Activated CD4-positive, alpha-beta T cell treated with anti-CD3 and anti-CD28 coated beads, Interleukin-2, amount 50 U/mL, for 48 hours (primary cell): ENCODE measurements at regions not wholly inside any gene's neighbourhood (a gene's known extent, or its start where the extent isn't known, plus 50 kb on each side); places are given as distances from the start of the nearest gene placed in this dataset.

Source experiments
- DNase-seq, 2 experiments: peaks; one replicate each; pipeline ENCODE4 v3.0.0-alpha.2; 2020

GRCh38 chr5:35477911-35478310 lies 139.8 kb upstream of the SPEF2 start:
- no peak for DNase-seq

- no peak for DNase-seq
These were observed 140.3 kb upstream of the SPEF2 start for GRCh38 chr5:35477321-35477720.

- no peak for DNase-seq
These were observed 140.9 kb upstream of the SPEF2 start for GRCh38 chr5:35476797-35477196.

GRCh38 chr5:35476036-35476435 lies 141.6 kb upstream of the SPEF2 start:
- no peak for DNase-seq

- no peak for DNase-seq
These were observed 144.1 kb upstream of the SPEF2 start for GRCh38 chr5:35473589-35473988.

- DNase-seq: no peak
These were observed 146.8 kb upstream of the SPEF2 start for GRCh38 chr5:35470866-35471265.

- DNase-seq: no peak
These were observed 148.9 kb upstream of the SPEF2 start for GRCh38 chr5:35468811-35469210.

- no peak for DNase-seq
These were observed 150.9 kb upstream of the SPEF2 start for GRCh38 chr5:35466746-35467145.

GRCh38 chr5:35464757-35465156 lies 152.9 kb upstream of the SPEF2 start:
- DNase-seq: no peak

GRCh38 chr5:35461530-35461929 lies 156.1 kb upstream of the SPEF2 start:
- DNase-seq: no peak

GRCh38 chr5:35458824-35459207 lies 158.8 kb upstream of the SPEF2 start:
- no peak for DNase-seq

- DNase-seq: no peak
These were observed 159.5 kb upstream of the SPEF2 start for GRCh38 chr5:35457912-35458823.

- DNase-seq: no peak
These were observed 161.2 kb upstream of the SPEF2 start for GRCh38 chr5:35456506-35456905.

GRCh38 chr5:35454011-35454525 lies 163.6 kb upstream of the SPEF2 start:
- no peak for DNase-seq

- DNase-seq: no peak
These were observed 173.7 kb upstream of the SPEF2 start for GRCh38 chr5:35443803-35444595.

- no peak for DNase-seq
These were observed 174.6 kb upstream of the SPEF2 start for GRCh38 chr5:35442885-35443639.

- DNase-seq: no peak
These were observed 177.3 kb upstream of the SPEF2 start for GRCh38 chr5:35440409-35440808.

- DNase-seq: no peak
These were observed 178.9 kb upstream of the SPEF2 start for GRCh38 chr5:35438786-35439185.

GRCh38 chr5:35438288-35438687 lies 179.4 kb upstream of the SPEF2 start:
- DNase-seq: no peak

- DNase-seq: no peak
These were observed 181.1 kb upstream of the SPEF2 start for GRCh38 chr5:35436400-35437057.

- DNase-seq: no peak
These were observed 187.1 kb upstream of the SPEF2 start for GRCh38 chr5:35430381-35431162.

GRCh38 chr5:35420200-35420599 lies 189.9 kb upstream of the PRLR start:
- no peak for DNase-seq
